ENCODE measurements at regions not wholly inside any gene's neighbourhood (a gene's known extent, or its start where the extent isn't known, plus 50 kb on each side); places are given as distances from the start of the nearest gene placed in this dataset.

DNA sequence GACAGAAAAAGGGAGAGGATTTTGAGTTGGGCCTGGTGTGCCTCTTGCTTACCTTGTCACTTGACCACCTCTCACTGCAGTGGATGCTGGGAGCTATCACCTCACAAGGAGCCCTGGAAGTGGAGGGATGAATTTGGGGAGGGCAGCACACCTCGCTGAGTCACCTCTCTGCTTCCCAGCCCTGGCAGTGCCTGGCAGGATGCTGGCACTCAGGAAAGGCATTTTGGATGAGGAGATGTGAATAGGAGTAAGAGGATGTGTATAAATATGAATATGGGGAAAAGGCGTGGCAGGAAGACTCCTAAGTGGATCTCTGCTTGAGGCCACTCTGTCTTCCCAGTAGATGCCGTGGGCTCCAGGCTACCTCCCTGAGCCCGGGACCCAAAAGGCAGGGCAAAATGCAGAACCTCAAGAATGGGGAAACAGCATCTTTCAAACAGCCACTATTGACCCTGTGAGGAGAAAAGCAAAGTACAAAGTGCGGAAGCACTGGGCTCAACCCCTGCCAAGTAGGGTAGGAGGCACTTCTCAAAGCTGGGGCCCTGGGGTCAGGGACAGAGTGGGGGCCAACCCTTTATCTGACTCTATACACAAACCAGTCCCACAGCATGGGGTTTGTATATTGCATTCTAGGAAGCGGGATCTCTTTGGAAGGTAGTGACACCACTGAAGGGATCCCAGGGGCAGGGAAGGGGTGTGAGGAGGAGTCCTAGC lies 164.5 kb upstream of the GLI2 start:
- TF ChIP-seq EZH2 (IDR thresholded peaks at IDR 0.05; ENCODE audit: low read length, unreplicated experiment) (no peak), EZH2phosphoT487 (IDR thresholded peaks at IDR 0.05; ENCODE audit: borderline replicate concordance, low read length) (no peak)
- TF ChIP-seq, protein P1, sequence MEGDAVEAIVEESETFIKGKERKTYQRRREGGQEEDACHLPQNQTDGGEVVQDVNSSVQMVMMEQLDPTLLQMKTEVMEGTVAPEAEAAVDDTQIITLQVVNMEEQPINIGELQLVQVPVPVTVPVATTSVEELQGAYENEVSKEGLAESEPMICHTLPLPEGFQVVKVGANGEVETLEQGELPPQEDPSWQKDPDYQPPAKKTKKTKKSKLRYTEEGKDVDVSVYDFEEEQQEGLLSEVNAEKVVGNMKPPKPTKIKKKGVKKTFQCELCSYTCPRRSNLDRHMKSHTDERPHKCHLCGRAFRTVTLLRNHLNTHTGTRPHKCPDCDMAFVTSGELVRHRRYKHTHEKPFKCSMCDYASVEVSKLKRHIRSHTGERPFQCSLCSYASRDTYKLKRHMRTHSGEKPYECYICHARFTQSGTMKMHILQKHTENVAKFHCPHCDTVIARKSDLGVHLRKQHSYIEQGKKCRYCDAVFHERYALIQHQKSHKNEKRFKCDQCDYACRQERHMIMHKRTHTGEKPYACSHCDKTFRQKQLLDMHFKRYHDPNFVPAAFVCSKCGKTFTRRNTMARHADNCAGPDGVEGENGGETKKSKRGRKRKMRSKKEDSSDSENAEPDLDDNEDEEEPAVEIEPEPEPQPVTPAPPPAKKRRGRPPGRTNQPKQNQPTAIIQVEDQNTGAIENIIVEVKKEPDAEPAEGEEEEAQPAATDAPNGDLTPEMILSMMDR (conservative IDR thresholded peaks at IDR 0.05; ENCODE audit: low read depth, low read length): no peak

All from PC-3 (cell line).